Hepatocyte (in vitro differentiated cells): ENCODE measurements at regions not wholly inside any gene's neighbourhood (a gene's known extent, or its start where the extent isn't known, plus 50 kb on each side); places are given as distances from the start of the nearest gene placed in this dataset.

Experiments
- EZH2 ChIP-seq: fragments of 200-600 bp; sonication (generic); IDR thresholded peaks from 2 replicates; pipeline ENCODE4 v1.6.1; 2016; ENCODE audit warnings: antibody characterized with exemption, mild to moderate bottlenecking, borderline replicate concordance
- TF ChIP-seq, protein P1 (sequence below): fragments of 200-600 bp; sonication (generic); IDR thresholded peaks from 2 replicates; pipeline ENCODE4 v1.5.1; 2016; ENCODE audit warnings: antibody characterized with exemption, mild to moderate bottlenecking; ENCODE audit not compliant: poor library complexity

DNA sequence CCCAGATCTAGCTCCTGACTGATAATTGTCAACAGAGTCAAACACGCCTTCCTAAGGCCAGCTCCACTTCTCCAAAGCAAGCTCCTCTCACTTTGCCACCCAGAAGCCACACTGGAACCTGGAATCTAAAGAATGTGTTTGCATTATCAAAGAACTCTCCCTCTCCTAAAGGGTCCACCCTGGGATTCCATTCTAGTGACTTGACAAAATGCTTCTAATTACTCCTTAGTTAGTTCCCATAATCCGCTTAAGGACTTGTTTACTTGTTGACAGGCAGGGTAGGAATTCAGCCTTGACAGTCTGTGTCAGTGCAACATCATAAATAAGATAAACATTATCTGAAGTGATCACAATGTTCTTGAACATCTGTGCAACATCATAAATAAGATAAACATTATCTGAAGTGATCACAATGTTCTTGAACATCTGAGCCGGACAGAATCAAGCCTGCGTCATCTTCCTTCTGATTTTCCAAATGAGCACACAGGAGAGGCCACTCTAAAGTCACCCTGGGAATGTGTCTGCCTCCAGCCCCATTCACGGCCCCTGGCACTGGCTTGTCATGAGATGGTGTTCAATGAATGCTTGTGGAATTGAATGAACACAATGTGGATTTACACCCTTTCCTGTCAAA, 512.1 kb downstream of the IRS2 start:
- no peak for TF ChIP-seq EZH2
- TF ChIP-seq, protein P1, sequence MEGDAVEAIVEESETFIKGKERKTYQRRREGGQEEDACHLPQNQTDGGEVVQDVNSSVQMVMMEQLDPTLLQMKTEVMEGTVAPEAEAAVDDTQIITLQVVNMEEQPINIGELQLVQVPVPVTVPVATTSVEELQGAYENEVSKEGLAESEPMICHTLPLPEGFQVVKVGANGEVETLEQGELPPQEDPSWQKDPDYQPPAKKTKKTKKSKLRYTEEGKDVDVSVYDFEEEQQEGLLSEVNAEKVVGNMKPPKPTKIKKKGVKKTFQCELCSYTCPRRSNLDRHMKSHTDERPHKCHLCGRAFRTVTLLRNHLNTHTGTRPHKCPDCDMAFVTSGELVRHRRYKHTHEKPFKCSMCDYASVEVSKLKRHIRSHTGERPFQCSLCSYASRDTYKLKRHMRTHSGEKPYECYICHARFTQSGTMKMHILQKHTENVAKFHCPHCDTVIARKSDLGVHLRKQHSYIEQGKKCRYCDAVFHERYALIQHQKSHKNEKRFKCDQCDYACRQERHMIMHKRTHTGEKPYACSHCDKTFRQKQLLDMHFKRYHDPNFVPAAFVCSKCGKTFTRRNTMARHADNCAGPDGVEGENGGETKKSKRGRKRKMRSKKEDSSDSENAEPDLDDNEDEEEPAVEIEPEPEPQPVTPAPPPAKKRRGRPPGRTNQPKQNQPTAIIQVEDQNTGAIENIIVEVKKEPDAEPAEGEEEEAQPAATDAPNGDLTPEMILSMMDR = no peak
